Panc1 (cell line): ENCODE measurements at regions not wholly inside any gene's neighbourhood (a gene's known extent, or its start where the extent isn't known, plus 50 kb on each side); places are given as distances from the start of the nearest gene placed in this dataset.
A peak's percentile ranks its signal among the peaks of the same experiment; 100 is the strongest.

Experiments used
- ATAC-seq: fragments of 200-7000 bp; cut with Tn5 transposase; 2 replicates; pipeline ENCODE4 v1.9.1; 2020; ENCODE audit warnings: mild to moderate bottlenecking, moderate library complexity
- BruUV-seq: library from RNA; stranded (reverse); fragments of 400-500 nt; replicated peaks from 2 replicates; lab custom pipeline; 2021; lab: Mats Ljungman, UMichigan
- CTCF ChIA-PET: fragments of 300-600 bp; sonication (Branson Sonifier 250); formaldehyde crosslinking; loops from one replicate; lab custom pipeline; 2022; ENCODE audit warnings: antibody characterized with exemption; lab: Charles Lee
- POLR2A ChIA-PET: fragments of 300-600 bp; sonication (Branson Sonifier 250); formaldehyde crosslinking; loops from one replicate; lab custom pipeline; 2022; ENCODE audit warnings: antibody characterized with exemption; lab: Charles Lee
- DNase-seq: peaks from one replicate; pipeline ENCODE4 v3.0.0-alpha.2; 2010; ENCODE audit warnings: low read depth, low spot score
- H3K27ac ChIP-seq: 2 replicates; pipeline ENCODE4 v1.5.1; 2011; ENCODE audit warnings: mild to moderate bottlenecking, low read length, inconsistent platforms
- H3K27me3 ChIP-seq: fragments of 200-500 bp; sonication (Bioruptor generic); 2 replicates; pipeline ENCODE4 v1.6.0; 2014; ENCODE audit warnings: low read length, inconsistent platforms; ENCODE audit not compliant: control insufficient read depth, insufficient read depth
- H3K36me3 ChIP-seq: fragments of 200-500 bp; sonication (Bioruptor generic); 2 replicates; pipeline ENCODE4 v1.5.1; 2014; ENCODE audit warnings: inconsistent platforms, mild to moderate bottlenecking, low read length, moderate library complexity; ENCODE audit not compliant: control insufficient read depth, insufficient read depth
- H3K4me1 ChIP-seq: 2 replicates; pipeline ENCODE4 v1.5.1; 2011; ENCODE audit warnings: inconsistent platforms, mild to moderate bottlenecking, low read length, moderate library complexity; ENCODE audit not compliant: control insufficient read depth, insufficient read depth
- H3K4me3 ChIP-seq, 2 experiments: 2 replicates each; pipeline ENCODE4 v1.5.1; 2011 to 2012; ENCODE audit warnings: low read depth in 2 of 2, low read length in 2 of 2, mild to moderate bottlenecking in 2 of 2, inconsistent platforms in 1 of 2, moderate library complexity in 1 of 2
- H3K9me3 ChIP-seq: fragments of 200-500 bp; sonication (Bioruptor generic); 2 replicates; pipeline ENCODE4 v1.5.1; 2014; ENCODE audit warnings: low read depth, mild to moderate bottlenecking, inconsistent platforms, low read length, moderate library complexity; ENCODE audit not compliant: control insufficient read depth, insufficient read depth
- CTCF ChIP-seq: fragments of 450-650 bp; IDR thresholded peaks from 2 replicates; pipeline ENCODE4 v1.5.1; 2017; ENCODE audit warnings: mild to moderate bottlenecking
- POLR2AphosphoS5 ChIP-seq: IDR thresholded peaks from 2 replicates; pipeline ENCODE4 v1.6.1; 2012; ENCODE audit warnings: mild to moderate bottlenecking, low read depth, low read length, moderate library complexity
- REST ChIP-seq, 2 experiments: IDR thresholded peaks; 2 replicates each; pipeline ENCODE4 v1.6.1; 2011 to 2012; ENCODE audit warnings: low read depth in 2 of 2, control low read depth in 1 of 2, low read length in 1 of 2, mild to moderate bottlenecking in 1 of 2, moderate library complexity in 1 of 2; ENCODE audit not compliant: insufficient read depth in 1 of 2
- SIN3A ChIP-seq: IDR thresholded peaks from 2 replicates; pipeline ENCODE4 v1.6.1; 2012; ENCODE audit warnings: low read depth, mild to moderate bottlenecking, low read length, moderate library complexity, borderline replicate concordance; ENCODE audit not compliant: insufficient read depth
- TCF7L2 ChIP-seq: IDR thresholded peaks from 2 replicates; pipeline ENCODE4 v1.6.1; 2011; ENCODE audit warnings: mild to moderate bottlenecking, low read depth, low read length, inconsistent platforms
- in situ Hi-C: cut with HindIII; loops from 2 replicates; pipeline ENCODE4 v1.10.0; 2016; ENCODE audit warnings: low sequenced_read_pairs, low pct_unique_long_range_greater_than_20kb
- intact Hi-C: fragments of 100-400 bp; cut with micrococcal nuclease; formaldehyde crosslinking; loops from one replicate; pipeline ENCODE4 v1.10.0; 2022; ENCODE audit not compliant: unreplicated experiment

DNA sequence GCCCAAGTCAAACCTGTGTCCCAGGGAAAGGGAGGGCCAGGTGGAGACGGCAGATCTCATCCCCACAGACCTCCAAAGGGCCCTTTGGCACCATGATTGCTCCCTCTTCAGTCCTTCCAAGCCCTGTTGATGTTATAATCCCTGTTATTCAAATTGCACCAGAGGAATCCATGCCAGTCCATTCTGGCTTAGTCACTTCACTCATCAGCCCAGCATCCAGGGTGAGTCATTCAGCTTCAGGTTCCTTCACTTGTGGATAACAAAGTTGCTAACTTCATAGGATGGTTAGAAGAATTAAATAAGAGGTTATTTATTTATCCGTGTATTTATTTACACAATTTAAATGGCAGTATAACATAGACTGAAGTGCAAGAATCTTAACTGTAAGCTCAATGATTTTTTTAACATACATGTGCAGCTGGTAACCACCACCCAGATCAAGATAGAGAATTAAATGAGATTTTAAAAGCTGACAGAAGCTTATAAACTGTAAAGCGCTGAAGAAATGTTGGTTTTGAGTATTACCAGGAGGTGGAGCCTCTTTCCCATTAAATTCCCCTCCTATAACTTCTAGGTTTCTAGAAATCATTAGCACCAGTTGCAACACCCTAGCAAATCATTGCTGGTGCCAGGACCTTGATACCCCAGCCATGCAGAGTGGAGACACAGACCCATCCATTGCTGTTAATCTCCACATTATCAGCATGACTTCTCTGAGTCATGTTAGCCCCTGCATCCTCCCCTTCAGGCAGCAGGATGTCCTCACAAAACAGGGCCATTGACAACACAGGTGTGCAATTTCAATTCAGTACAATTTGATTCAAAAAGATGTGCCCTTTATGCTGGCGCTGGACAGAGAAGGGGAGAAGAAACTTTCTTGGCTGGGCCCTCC is 77.4 kb downstream of the SEC61B start:
- intact Hi-C loops (no loop called here), in situ Hi-C loops (no loop called here)
- Histone ChIP-seq H3K4me3 (no peak overlapping the region), H3K27ac (no peak overlapping the region), H3K9me3 (no peaks in the 10 kb centered on the region), H3K27me3 (no peaks in the 10 kb centered on the region), H3K4me1 (no peaks in the 10 kb centered on the region), H3K36me3 (no peaks in the 10 kb centered on the region)
- TF ChIP-seq TCF7L2 (no peak), CTCF (peak; percentile 29)
- ATAC-seq, result no peak
- CTCF ChIA-PET, result no interaction called here
- no TSS peak for BruUV-seq
- POLR2A ChIA-PET, result no interaction called here
- DNase-seq, result no peak

GRCh38 chr9:99300103-99300439 is 78.0 kb downstream of the SEC61B start:
- H3K36me3 ChIP-seq, result no peaks in the 10 kb centered on the region
- no peaks in the 10 kb centered on the region for H3K9me3 ChIP-seq
- no peak overlapping the region for H3K4me3 ChIP-seq
- BruUV-seq, result no TSS peak
- no peaks in the 10 kb centered on the region for H3K27me3 ChIP-seq
- intact Hi-C loops, result no loop called here
- H3K4me1 ChIP-seq, result no peaks in the 10 kb centered on the region
- CTCF ChIA-PET, result no interaction called here
- POLR2A ChIA-PET, result no interaction called here
- ATAC-seq (no peak), DNase-seq (no peak)
- TF ChIP-seq REST (IDR thresholded peaks at IDR 0.05; ENCODE audit: insufficient read depth in 1 of 2, low read depth in 2 of 2, low read length in 1 of 2) (no peak), TCF7L2 (no peak), POLR2AphosphoS5 (no peak), CTCF (no peak), SIN3A (no peak)
- no peak overlapping the region for H3K27ac ChIP-seq
- in situ Hi-C loops, result no loop called here
